Posterior cingulate gyrus (tissue), 11 donors: ENCODE measurements at regions not wholly inside any gene's neighbourhood (a gene's known extent, or its start where the extent isn't known, plus 50 kb on each side); places are given as distances from the start of the nearest gene placed in this dataset.

Experiments
- DNase-seq, 10 donors: peaks; one replicate each; pipeline versions ENCODE4 v3.0.0 to v3.0.0-alpha.2; 2020 to 2021; ENCODE audit warnings: mixed read lengths in 3 of 10
- intact Hi-C: fragments of 100-400 bp; cut with DNase I; formaldehyde crosslinking; loops from one replicate; pipeline ENCODE4 v1.15.1; 2023

DNA sequence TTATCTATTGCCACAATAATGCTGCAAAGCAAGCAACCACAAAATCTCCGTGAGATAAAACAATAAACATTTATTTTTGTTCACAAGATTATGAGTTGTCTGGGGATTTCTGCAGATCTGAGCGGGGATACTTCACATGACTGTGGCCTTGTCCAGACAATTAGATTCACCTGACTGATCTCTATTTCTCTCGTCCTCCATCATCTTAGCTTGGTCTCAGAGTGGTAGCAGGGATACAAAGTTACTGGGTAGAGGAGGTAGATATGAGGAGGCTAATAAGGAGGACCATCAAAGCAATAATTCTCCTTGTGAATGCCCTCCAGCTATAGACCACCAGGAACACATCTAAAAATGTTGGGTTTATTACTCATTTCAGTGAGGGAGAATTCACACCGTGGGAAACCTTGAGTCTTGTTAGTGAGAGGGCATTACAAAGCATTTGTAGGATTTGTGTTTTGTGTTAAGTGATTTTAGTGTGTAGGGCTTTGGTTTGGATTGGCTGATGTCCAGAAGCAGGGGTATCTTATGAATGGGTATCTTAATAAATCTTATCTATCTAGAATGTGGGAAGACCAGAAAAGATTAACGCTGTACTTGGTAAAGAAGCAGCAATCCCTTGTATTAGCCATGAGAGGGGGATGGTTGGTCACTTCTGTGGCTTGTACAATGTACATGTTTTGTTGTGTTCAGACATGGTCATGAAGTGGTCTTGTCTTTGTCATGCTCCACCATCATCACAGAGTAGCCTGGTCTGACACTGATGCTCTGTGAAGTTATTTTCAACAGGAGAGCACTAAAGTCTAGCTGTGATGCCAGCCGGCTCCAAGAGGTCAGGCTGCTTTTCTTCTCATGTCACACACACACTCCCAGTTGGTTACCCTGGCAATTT, 287.6 kb upstream of the STT3B start:
- no peak for DNase-seq

DNA sequence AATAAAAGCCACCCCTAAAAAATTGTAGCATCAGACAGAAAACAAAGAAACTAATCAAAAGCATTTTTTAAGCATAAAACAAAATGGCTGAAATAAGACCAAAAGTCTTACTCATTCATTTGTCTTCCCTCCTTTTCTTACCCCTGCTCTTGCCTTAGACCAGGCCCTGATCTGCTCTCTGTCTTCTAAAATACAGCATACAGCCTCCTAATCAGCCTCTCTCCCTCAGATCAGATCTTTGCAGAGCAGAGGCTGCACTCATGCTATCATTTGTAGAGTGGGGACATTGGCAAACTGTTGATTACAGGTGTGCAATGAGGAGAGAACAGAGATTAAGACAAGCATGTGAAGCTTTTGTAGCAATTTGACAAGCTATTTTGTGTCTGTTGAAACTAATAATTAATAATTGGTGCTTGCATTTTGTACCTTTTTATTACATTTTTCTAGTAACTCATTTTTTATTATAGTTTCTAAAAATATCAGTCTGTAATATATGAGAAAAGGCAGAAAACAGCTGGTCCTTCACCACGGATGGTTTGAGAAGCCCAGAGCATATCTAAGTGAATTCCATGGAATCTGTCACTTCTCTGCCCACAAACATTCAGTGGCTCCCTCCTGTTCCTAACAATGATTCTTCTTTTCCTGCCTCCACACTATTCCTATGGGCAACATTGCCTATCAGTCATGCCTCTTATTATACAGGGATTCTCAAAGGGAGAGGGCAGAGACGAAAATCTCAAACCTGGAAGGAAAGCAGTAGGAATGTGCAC, 286.2 kb upstream of the STT3B start:
- intact Hi-C loops: no loop called here
- no peak for DNase-seq

More for the DNA sequence above, 287.6 kb upstream of the STT3B start:
- intact Hi-C loops: no loop called here

DNA sequence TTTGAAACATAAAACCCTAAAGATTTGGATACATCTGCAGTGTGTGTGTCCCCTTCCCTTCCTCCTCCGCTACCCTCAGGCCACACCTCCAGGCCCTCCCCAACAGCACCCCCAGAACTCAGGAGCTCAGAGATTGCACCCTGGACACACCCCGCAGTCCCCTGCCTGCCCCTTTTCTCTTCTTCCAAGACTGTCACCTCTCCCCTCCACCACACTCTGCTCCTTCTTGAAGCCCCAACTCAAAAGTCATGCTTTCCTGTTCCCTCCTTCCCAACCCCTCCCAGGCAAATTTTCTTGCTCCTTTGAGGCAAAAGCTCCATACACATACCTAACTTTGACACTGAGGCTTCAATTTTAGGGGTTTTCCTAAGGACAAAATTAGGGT, 285.7 kb upstream of the STT3B start:
- intact Hi-C loops: no loop called here
- DNase-seq: peak in 1 of 10 donors; percentile 62

DNA sequence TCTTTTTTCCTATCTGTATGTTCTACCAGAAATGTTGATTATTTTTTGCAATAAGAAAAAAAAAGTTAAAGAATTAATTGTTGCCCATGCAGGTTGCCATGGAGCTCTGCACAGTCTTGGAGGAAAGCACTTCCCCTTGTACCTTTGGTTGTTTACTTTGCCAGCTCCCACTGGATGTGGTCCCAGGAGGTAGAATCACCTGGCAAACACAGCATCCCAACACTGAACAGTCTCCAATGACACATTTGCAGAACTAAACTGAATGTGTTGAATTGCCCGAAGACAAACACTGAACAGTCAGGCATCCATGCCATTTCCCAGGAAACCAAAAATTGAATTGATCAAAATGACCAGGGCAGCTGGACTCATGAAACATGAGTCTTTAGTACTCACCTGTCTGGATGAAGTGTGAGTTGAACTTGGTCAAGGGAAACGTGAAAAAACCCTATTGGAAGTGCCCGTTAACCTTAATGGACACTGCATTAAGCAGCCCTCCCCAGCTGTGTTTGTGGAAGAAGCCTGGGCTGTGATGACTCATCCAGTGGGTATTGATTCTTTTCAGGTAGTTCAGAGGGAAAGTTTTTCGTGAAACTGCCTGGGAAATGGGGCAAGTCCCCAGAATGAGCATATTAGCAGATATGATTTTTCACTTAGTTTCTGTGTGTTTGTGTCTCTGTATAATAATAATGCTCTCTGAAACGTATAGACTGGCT, 284.7 kb upstream of the STT3B start:
- no peak for DNase-seq
- intact Hi-C loops: no loop called here

DNA sequence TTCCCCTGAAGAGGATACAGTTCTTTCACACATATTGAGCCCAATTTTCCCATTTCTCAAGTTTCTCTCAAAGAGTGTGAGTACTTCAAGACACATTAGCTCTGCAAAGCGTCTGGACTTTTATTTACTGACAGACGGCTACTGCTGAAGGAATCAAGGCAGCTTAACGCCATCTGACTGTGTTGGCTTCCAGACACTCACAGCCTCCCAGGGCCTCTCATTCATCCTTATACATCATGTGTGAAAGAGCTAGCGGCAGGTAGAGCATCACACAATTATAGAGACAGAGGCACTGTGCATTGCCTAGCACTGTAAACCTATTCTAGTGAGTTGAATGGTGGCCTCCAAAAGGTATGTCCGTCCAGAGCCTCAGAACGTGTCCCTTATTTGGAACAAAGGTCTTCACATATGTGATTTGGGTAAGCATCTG, 284.1 kb upstream of the STT3B start:
- intact Hi-C loops: no loop called here
- DNase-seq: no peak

DNA sequence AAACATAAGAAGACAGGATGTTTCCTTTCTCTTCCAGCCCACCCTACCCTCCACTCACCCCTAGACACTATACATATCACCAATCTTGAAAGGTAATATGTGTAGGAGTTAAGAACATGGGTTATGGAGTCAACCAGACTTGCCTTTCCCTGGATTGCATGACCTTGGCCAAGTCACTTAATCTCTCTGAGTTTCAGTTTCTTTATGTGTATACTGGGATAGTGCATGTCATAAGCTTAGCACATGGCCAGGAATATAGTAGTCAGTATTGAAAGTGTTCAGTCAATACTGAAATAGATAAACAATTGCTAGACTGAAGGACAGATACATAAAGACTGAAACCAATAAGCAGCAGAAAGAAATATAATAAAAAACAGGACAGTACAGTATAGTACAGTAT, 283.2 kb upstream of the STT3B start:
- no peak for DNase-seq
- intact Hi-C loops: no loop called here

DNA sequence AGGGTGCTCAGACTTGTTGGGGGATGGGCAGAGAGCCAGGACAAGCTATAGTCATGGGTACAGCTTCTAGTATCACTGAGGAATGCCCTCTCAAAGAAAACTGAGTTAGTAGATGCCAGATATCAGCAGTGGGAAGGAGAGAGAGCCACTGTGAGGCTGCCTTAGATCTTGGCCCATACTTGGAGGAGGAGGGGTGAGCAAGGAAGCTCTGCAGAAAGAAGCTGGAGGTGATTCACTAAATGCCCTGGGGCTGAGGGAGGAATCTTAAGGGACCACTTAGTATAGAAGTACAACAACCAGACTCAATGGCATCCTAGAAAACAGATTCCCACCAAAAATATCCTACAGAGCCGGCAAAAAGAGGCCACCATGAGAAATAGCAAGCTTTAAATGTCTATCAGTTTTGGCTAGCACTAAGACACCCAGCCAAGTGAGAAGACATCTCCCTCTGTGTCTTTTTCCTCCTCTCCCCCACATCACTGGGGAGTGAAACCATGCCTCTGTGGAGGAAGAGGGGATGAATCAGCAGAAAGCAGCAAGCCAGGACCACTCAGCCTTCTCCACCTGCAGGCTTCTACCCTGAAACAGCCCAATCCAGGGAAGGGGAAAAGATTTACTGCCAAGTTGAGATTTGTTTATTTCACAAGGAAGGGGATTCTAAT, 282.5 kb upstream of the STT3B start:
- intact Hi-C loops: no loop called here
- DNase-seq: no peak

DNA sequence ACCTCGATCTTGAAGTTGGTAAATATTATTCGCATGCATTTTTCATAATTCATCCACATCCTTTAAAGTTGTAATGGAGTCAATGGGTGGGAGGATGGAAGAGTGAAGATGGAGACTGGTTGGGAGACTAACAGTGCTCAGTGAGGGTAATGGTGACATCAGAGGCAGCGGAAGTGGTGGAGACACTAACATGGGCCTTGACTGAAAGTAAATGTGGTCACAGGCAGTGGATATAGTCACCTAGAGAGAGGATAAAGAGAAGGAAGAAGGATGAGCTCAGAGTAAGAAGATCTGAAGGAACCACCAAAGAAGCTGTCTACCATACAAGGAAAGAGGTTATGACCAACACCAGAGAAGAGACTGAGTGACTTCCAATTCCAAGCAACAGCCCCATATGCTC, 281.6 kb upstream of the STT3B start:
- intact Hi-C loops: no loop called here
- no peak for DNase-seq

DNA sequence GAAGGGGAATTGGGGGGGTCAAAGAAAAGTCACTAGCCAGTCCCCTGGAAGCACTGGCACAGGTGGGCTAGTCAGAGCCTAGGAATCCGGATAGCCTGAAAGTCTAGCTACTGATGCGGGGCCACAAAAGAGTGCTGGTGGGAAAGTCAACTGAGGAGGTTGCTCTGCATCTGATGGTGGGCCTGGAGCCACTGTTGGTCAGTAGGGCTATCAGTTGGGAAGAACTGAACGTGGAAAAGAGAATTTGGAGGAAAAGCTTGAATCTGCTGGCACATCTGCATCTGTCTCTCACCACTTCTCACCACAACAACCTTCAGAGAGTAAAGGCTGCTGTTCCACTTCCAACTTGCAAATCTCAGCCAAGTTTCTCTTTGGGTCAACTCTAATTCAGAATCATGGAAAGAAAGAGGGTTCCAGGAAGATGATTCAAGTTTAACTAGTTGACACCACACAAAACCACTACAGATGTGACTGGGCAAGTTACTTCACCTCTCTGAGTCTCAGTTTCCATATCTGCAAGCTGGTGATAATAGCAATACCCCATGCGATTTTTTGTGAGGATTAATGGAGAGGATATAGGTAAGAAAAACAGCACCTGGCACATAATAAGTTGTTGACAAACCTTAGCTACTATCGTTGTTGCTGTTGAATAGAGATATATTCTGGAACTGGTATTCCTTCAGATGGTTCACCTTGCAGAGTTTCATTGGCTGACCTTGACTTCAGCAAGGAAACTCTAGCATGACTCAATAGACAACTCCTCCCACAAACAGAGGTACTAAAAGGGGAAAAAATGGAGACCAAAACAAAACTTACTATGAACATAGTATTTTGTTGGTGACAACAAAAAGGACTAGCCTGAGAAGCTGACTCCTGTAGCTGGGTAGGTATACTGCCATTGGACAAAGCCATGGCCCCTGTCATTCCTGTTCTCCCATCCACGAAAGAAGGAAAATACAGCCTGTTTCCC, 280.2 kb upstream of the STT3B start:
- intact Hi-C loops: no loop called here

DNA sequence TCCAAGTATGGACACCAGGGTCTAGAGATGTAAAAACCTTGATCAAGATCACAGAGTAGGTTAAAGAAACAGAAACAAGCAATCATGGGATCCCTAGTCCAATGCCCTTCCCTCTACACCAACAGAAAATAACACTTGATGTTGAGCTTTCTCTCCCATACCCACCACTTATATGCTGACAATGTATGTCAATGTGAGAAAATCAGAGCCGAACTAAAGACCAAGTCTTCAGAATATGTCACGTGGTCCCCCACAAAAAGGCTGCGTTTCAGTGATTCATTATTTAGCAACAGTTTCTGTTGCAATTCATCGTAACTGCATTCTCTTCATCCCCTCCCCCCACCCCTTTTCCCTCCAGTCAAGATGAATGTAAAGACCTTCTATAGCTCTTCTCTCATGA, 278.9 kb upstream of the STT3B start:
- DNase-seq: no peak
- intact Hi-C loops: no loop called here

More for the DNA sequence above, 280.2 kb upstream of the STT3B start:
- no peak for DNase-seq

DNA sequence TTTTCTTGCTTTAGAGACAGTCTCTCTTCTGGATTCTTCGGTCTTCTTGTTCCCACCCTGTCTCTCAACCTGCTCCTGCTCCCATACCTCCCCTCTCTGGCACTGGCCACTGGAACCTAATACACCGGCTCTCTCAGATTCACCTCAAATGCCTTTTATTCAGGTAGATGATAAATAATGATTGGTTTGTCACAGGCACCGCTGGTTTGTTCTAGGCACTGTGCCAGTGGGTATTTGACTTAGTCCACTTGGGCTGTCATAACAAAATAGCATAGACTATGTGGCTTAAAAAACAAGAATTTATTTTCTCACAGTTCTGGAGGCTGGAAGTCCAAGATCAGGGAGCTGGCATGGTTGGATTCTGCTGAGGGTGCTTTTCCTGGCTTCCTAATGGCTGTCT, 278.2 kb upstream of the STT3B start:
- DNase-seq: no peak
- intact Hi-C loops: no loop called here

DNA sequence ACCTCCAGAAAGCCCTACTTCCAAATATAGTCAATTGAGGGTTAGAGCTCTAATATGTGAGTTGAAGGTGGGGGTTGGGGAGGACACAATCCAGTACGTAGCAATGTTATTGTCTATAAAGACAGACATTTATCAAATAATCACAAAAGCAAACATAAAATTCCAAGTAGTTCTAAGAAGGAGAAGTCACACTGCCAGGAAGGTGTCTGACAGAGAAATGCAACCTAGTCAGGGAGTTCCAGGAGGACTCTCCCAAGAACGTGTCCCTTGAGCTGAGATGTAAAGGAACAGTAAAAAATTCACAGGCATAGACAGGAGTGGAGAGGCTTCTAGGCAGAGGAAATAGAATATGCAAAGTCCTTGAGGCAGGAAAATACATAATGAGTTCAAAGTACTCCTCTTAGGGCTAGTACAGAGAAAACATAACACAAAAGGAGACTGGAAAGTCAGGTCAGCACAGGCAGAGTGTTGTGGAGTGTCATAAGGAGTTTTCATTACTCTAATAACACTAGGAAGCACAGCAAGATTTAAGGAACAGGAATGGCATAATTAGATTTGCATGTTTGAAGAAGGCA, 277.6 kb upstream of the STT3B start:
- intact Hi-C loops: no loop called here
- no peak for DNase-seq

DNA sequence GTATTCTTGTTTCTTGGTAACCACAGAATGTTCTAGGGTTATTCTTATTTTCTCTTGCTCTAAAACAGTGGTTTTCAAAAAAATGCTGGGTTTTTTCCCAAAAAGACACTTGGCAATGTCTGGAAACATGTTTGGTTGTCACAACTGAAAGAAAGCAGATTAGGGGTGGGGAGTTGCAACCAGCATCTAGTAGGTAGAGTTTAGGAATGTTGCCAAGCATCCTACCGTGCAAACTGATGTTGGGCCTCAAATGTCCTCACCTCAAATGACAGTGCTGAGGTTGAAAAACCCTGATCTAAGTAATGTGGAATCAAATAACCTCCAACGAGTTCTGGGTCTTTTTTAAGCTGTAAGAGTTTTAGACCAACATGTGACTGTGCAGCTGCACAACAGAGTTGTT, 270.5 kb upstream of the STT3B start:
- intact Hi-C loops: no loop called here
- DNase-seq: no peak

DNA sequence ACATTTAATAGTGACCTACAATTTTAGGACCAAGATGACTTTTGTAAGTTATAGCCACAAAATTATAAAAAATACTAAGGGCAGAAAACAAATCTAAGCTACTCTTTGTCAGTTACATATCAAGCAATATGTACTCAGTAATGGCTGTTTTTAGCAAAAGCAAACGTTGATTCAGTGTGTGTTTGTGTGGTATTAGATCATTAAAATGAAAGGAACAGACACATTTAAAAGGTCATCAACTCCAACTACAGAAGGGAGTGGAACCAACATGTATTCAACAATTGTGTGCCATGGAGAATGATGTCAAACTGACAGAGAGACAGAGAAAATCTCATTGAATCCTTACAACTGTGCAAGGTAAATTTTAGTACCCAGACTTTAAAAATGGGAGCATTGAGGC, 268.8 kb upstream of the STT3B start:
- DNase-seq: no peak
- intact Hi-C loops: no loop called here

DNA sequence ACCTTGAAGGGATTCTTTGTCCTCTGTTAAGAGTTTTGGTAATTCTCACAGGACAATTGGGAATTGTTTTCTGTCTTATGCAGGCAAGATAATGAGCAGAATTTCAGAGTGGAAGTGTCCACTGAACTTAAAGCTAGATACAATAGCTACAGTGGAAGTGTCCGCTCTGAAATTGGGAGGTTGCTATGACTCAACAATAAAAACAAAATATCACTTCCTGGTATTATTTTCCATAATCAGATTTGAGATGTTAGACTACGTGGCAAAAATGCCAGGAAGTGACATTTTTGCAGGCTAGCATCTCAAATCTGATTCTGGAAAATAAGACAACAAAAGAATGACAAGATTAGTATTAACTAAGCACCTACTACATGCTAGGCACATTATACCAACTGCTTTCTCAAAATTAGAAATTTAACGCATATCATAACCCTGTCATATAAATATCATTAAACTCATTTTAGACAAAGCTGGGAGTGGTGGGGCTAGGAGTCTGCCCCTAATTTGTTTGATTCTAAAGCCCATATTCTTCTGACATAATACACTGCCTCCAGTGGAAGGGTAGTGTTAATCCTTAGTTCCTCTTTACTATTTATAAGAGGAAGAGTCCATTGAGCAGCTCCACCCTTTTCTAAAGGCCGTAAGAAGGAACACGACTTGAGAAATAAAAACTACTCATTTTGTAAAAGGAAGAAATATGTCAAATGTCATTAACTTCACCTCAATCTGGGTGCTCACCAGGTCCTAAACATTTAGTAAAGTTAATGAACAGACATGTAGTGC, 266.9 kb upstream of the STT3B start:
- no peak for DNase-seq
- intact Hi-C loops: no loop called here

DNA sequence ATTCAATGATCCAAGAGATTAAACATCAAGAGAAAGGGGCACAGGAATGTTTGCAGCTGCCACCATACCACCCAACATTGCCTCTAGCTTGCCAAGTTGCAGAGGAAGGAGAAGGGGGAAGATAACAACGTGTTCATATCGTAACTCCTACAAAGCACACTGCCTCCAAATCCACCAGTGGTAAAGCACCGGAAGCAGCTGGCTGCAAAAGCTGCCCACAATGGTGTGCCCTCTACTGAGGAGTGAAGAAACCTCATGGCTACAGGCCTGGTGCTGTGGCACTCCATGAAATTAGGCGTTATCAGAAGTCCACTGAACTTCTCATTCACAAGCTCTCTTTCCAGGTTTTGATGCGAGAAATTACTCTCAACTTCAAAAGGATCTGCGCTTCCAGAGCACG, 263.9 kb upstream of the STT3B start:
- DNase-seq: no peak
- intact Hi-C loops: no loop called here

DNA sequence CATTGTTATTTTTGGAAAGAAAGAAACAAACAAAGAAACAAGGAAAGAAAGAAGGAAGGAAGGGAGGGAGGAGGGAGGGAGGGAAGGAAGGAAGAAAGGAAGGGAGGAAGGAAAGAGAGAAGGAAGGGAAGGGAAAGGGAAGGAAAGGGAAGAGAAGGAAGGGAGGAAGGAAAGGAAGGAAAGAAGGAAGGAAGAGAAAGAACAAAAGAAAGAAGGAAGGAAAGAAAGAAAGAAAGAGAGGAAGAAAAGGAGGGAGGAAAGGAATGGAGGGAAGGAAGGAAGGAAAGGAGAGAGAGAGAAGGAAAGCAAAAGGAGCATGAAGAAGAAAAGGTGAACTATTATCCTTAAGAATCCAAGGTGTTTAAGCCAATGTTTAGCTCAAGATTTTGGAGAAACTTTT, 262.7 kb upstream of the STT3B start:
- DNase-seq: no peak
- intact Hi-C loops: no loop called here

DNA sequence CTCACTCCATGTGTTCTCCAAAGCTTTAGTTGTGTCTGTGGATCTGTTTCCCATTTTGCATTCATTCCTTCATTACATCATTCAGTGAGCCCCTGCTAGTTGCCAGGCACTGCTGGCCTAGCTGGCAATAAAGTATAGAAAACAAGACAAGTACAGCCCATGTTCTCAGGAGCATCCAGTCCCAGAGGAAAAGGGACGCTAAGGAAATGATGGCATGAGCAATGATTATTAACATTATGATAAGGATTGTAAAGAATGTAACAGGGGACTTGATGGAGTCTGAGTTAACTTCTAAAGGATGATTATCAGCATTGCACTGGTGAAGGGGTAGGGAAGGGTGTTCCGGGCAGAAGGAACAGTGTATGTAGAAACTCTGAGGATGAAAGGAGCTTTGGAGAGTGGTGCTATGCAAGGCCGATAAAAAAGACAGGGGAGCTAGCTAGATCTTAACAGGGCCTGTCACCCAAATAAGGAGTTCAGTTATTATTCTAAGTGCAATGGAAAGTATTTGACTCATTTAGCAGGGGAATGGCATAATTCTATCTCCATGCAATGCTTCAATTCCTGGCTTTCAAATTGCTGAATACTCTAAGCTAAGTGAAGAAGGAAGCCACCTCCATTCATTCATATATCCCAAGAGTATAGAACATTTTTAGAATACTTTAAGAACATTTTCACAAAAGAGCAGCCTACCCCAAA, 258.2 kb upstream of the STT3B start:
- no peak for DNase-seq
- intact Hi-C loops: no loop called here
